ENCODE measurements at regions not wholly inside any gene's neighbourhood (a gene's known extent, or its start where the extent isn't known, plus 50 kb on each side); places are given as distances from the start of the nearest gene placed in this dataset.
"Not testable (repeated sequence)": the region's sequence is repeated elsewhere in the genome, so short reads cannot be mapped to it uniquely, and the experiment has no call there.

DNA sequence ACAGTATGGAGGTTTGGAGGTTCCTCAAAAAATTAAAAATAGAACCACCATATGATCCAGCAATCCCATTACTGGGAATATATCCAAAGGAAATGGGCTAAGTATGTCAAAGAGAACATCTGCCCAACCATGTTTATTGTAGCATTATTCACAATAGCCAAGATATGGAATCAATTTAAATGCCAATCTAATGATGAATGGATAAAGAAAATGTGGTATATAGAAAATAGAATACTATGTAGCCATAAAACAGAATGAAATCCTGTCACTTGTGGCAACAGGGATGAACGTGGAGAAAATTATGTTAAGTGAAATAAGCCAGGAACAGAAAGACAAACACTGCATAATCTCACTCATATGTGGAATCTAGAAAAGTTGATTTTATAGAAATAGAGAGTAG, 201.7 kb upstream of the AJAP1 start:
- no peak for DNase-seq

DNA sequence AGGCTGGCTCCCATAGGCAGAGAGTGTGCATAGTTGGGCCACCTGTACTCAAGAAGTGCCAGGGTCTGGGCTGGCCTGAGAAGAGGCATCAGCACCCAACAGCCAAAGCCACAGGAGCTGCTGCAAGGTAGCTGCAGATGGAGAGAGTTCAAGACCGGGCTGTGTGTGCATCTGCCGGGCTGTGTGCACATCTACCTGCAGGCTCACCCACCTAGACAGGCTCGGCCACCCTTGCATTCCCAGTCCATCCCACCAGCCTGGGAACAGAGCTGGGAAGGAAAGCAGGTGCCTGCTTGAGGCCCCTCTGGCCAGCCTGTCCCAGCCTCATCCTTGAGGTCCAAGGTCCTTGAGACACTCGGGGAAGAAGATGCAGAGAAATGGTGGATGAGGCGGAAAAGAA, 194.4 kb upstream of the AJAP1 start:
- no peak for DNase-seq

DNA sequence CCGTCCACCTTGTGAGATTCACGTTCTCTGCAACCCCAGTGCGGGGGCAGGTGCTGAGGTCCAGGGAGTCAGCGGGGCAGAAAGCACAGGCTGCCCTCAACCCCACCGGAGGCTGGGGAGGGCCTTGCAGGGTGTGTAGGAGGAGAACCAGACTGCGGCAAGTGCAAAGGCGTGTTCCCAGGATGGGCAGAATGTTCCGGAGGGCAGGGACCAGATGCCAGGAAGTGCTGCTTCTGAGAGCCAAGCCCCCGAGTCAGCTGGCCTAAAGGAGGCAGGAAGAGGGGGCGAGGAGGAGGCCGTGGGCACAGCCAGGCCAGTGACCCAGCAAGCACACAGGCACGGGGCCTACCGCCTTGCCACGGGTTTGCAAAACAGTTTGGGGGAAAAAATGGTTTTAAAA, 193.8 kb upstream of the AJAP1 start:
- no peak for DNase-seq

DNA sequence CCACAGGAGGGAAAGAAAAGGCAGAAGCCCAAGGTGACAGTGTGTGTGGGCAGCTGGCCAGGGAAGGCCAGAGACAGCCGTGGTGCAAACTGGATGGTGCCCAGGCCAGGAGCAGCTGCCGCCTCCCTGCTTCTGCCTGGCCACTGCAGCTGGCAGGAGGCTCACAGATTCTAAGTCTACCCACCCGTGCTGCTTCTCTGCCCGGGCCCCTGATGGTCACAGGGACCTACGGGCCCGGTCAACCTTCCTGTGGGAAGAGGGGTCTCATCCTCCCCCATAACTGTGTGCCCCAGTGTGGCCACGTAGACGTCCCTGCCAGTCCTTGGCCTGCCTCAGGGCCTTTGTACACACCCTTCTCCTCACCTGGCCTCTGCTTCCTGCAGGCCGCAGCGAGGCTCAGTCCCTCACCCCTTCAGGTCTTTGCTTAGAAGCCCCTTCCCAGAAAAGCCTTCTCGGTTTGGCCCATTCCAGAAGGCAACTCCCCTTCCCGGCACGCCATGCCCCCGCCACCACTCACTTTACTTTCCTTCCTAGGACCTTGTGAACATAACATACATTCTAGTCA, 192.6 kb upstream of the AJAP1 start:
- DNase-seq, result no peak

DNA sequence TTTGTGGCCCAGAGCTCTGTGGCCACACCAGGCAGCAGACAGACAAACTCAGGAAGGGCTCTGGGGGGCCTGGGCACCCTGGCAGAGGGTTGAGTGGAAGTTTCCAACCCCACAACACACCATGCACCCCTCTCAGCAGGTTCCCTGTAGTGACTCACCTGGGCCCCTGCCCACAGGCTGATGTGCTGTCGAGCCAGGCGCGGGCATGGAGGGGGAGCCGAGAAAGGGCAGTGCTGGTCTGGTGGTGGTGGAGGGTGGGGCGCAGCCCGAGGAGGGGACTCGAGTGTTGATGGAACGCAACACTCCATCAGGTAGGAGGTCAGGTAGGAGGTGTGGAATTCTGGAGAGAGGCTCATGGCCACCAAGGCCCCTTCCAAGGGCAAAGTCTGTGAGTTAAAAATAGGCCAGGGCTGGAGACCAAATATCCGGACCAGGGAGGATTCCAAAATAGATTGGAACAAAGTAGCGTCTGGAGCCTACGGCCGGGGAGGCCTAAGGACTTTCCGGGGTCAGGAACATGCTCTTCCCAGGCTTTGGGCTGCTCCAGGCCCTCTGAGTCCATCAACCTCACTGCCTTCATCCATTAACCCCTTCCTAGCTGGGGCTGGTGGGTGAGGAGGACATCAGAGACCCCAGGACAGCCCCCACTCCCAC, 191.5 kb upstream of the AJAP1 start:
- no peak for DNase-seq

DNA sequence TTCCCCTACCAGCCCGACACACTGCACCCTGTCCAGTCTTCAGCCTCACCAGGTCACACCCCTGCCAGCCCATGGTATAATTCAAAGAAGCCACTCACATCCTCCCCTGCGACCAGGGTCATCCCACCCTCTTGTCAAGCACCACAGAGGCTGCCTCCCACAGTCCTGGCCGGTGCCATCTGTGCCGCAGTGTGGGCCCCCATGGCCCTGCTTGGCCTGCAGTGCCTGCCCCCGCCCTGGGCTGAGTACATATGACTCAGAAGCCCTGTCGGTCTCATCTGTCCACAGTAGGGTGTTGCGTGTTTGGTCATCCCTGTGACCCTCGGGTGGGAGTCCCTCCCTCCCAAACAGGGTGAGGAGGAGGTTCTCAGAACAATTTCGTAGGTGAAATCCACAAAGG, 190.8 kb upstream of the AJAP1 start:
- DNase-seq, result no peak

DNA sequence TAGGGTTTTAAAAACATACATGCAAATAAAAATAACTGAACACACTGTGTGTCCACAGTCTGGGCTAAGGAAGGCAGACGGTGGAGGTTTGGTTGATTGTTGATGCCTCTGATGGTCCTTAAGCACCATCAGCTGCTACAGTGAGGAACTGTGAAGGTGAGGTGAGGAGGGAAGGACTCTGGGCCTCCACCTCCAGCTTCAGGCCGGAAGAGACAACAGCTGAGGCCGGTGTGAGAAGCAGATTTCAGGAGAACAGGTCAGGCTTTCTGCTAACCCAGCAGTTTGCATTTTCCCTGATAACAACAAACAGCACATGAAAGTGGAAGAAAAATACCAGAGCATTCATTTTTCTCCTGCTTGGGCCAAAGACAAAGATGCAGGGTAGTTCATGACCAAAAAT, 189.9 kb upstream of the AJAP1 start:
- no peak for DNase-seq

DNA sequence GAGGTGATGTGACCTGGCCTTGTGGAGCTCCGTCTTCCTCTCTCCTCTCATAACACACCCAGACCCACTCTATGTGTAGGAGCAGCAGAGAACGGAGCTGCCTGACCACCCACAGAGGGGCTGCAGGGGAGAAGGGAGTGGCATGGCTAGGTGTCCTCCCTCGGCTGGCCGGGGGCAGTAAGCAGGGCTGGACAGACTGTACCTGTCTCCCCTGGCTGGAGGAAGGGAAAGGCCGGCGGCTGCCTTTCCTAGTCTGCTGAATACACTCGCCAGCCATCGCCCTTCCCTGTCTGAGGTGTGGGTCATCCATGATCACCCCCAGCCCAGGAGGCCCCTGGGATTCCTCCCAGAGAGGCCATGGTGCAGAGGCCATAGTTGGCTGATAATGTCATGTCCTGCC, 187.2 kb upstream of the AJAP1 start:
- DNase-seq, result no peak

DNA sequence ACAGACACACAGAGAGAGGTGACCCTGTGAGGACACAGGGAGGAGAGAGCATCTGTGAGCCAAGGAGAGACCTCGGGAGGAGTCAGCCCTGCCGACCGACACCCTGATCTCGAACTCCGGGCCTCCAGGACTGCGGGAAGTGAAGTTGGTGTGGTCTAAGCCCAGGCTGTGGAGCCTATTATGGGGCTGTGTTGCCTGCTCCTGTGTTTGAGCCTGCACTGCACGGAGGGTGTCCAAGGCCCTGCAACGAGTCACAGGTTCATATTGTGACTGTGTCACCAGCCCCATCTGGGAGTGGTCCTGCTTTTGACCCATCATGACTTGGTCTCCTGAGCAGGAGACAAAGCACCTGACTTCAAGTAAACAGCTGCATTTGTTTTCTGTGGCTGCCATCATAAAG, 186.0 kb upstream of the AJAP1 start:
- no peak for DNase-seq

DNA sequence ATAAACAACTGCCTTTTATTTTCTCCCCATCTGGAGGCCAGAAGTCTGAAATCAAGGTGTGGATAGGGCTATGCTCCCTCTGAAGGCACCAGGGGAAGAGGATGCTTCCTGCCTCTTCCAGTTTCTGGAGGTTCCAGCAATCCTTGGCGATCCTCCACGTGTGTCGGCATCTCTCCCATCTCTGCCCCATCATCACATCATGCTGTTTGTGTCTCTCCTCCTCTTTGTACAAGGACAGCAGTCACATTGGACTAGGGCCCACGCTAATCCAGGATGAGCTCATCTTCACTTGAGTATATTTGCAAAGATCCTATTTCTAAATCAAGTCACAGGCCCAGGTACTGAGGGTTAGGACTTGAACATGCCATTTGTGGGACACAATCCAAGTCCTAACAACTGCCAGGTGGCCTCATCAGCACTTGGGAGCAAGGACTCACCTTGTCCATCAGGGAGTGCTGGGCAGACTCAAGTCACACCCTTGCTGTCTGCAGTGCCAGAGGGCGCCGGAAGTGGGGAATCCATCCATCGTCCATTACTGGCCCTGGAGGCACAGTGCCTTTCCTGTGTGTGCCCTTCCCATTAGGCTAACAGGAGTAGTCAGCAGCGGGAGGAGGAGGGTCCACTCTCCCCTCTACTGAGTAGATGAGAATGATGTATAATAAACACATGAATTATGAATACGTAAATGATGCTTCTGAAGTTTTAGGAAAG, 185.4 kb upstream of the AJAP1 start:
- DNase-seq, result no peak

DNA sequence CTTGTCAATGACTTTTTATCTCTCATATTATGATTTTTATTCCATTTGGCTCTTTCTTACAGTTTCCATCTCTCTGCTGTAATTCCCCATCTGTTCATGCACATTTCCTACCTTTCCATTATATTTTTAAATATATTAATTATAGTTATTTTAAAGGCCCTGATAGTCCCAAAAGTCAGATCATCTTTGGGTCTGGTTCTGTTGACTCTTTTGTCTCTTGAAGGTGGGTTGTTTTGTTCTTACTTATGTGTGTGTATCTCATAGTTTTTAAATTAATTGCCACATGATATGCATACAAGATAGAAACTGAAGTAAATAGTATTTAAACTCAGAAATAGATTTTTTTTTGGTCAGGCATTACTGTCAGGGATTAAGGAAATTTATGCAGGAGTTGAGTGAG, 178.0 kb upstream of the AJAP1 start:
- no peak for DNase-seq

DNA sequence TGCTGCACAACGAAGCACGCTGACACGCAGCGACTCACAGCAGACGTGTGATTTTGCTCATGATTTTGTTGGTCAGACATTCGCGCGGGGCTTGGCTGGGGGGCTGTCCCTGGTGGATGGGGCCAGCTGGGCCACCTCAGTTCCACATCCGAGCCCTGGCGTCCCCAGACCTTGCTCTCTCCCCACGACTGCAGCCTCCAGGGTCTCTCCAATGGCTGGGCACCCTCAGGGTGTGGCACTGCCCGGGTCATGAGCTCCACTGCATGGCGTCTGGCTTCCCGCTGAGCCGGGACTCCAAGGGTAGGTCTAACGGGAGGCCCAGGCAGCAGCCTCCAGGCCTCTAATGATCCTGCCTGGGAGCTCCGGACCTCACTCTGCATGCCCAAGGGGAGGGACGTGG, 173.0 kb upstream of the AJAP1 start:
- DNase-seq, result no peak

DNA sequence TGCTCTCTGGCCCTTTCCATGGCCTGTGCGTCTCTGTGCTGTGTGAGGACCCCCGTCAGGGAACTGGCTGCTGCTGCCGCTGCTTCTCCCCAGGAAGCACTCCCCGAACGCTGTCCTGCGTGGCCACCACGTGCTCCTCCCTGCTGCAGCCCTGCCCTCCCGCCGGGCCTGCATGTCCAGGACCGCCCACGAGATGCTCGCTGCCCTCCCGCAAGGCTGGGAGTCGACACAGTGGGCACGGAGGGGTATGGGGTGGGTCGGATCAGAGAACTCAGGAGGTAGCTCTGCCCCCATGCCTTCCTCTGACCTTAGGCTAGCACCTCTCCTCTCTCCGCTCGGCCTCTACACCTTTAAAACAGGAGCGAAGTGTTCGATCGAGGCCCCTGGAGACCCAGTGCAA, 171.9 kb upstream of the AJAP1 start:
- no peak for DNase-seq

DNA sequence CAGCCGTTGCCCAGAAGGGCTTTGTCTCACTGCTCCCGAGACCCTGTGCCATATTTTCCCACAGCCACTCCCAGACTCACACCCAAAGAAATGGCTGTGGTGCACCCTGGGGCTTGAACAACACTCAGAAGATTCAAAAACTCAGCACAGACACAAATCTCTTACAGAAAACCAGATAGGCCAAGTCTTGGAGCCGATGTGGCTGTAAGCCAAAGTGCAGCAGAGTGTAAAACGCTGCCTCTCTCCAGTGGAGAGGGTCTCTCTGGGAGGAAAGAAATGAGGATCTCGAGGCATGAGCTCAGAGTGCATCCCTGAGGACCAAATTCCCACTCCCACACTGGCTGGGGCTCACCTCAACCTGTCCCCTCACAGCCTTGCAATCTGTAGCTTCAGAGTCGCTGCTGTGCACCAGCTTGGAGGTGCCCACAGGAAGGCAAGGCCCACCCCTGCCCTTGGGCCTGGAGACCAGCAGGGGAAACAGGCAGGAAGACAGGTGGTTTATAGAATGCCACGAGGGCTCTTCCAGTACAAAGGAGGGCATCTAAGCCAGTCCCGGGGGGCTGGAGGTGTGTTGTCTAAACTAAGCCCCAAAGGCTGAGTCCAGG, 171.3 kb upstream of the AJAP1 start:
- no peak for DNase-seq

DNA sequence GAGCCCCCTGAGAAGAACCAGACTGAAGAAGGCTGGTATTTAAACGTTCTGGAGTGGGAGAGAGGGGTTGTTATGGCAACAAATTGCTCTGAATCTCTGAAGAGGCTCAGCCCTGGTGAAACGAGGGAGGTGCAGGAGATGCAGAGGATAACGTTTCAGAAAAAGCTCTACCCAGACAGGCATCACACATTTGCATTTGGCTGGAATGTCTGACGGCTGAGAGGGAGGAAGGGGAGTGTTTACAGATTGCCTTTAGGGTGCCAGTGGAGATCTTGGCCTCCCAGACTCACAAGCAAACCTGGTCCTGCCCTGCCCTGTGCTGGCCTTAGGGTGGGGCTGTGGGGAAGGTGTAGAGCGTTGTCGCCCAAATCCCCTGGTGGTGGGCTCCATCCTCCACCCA, 169.0 kb upstream of the AJAP1 start:
- DNase-seq, result no peak

DNA sequence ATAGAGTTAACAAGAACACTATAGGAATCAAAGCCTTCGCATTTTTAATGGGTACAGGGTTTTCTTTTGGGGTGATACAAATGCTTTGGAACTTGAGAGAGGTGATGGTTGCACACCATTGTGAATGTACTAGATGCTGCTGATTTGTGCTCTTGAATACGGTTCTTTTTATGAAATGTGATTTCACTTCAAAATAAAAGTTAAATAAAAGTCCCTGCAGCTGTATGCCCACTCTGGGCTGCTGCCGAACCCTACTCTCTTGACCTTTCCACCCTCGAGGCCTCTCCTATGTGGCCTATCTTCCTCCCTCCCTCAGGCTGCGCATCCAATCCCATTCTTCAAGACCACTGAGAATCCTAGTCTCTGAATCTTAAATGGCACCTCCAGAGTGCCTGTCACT, 168.5 kb upstream of the AJAP1 start:
- no peak for DNase-seq

DNA sequence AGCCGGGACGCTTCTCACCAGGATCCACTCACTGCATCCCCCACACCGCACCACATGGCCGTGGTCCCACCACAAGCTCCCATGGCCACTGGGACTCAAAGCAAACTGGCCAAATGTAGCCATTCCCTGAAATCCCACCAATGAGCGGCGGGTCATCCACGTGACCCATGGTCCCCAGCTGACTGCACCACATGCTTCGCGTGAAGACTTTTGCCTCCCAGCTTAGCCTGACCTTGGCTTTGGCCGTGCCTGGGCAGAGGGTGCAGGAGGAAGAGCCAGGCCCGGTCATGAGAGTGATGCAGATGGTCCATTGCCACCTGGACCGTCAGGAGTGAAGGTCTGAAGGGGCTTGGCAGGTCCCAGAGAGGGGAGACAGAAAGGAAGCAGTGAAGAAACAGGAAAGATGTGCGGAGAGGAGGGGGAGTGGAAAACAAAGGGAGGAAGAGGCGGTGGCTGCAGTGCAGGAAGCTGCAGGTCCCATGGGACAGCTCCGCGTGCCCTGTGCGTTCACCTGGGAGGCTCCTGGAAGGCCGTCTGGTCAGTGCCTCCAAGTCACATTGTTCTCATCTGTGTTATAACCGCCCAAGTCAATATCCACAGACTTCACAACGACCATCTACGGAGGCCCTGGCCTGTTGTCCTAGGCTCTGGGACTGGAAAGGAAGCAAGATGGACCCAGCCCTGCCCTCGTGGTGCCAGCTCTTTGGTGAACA, 167.8 kb upstream of the AJAP1 start:
- no peak for DNase-seq

DNA sequence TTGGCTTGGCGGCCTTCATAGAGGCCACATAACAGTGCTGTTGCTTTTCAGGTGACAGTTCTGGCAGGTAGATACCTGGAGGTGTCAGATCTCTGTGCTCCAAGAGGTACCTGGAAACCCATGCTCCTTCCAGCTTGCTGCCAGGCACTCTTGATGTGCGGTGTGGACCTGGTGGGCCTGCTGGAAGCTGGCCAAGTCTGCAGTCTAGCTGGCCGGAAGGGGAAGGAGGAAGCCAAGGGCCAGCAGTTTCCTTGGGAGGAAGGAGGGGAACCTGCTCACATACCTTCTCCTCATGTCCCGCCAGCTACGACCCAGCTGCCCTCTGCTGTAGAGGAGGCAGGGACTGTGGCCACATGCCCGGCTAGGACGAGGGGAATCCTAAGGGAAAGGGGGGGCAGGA, 166.4 kb upstream of the AJAP1 start:
- DNase-seq, result no peak

DNA sequence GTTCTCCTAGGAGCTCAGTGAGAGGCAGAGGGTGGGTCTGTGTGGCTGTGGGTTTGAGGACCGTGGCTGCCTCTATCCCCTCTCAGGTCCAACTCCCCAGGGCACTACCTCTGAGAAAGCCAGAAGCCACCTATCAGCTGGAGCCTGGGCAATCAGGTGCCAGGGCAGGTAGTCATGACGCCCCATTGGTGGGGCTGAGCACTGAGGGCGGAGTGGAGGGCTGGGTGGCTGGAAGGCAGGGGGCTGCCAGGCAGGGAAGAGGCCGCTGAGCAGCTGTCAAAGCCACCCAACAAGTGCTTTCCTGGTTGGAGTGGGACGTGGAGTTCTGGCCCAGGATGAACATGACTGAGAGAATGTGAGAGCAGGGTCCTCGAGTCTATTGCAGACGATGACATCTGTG, 164.9 kb upstream of the AJAP1 start:
- DNase-seq, result no peak

DNA sequence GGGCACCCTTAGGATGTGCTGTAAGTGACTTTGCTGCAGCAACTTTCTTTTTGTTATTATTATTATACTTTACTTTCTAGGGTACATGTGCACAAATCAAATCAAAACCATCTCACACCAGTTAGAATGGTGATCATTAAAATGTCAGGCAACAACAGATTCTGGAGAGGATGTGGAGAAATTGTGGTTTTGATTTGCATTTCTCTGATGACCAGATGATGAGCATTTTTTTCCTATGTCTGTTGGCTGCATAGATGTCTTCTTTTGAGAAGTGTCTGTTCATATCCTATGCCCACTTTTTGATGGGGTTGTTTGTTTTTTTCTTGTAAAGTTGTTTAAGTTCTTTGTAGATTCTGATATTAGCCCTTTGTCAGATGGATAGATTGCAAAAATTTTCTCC, 164.4 kb upstream of the AJAP1 start:
- DNase-seq, result not testable (repeated sequence)

DNA sequence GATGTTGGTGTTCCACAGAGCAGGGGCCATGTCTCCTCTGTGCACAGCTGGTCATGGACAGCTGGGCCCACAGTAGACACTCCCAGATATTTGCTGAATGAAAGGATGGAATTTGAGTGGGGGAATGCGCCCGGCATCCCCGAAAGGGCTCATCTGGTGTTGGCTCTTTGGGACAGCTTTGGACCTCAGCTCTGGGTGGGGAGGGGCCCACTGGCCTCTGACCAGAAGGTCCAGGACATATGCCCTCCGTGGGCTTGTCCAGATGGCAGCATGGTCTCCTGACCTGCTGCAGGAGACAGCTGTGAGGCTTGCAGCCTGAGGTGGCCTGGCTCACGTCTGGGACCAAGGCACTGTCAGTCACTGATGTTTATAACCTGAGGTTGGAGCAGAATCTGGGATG, 160.4 kb upstream of the AJAP1 start:
- DNase-seq, result no peak

DNA sequence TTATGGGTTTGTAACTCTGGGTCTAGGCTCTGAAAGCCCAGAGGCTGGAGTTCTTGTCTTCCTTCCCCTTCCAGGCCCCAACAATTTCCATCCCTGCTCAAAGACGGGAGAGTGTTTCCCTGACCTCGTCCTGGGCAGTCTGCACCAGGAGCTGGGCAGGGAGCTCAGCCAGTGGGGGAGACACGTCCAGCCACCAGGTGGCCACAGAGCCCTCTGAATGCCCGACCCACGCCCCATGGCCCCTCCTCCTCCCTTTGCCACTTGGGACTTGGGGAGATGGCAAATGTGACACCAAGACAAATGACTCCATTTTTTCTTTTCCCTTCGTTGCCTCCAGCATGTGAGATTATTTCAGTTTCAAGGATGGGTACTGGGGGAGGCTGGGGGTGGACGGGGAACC, 159.9 kb upstream of the AJAP1 start:
- no peak for DNase-seq

DNA sequence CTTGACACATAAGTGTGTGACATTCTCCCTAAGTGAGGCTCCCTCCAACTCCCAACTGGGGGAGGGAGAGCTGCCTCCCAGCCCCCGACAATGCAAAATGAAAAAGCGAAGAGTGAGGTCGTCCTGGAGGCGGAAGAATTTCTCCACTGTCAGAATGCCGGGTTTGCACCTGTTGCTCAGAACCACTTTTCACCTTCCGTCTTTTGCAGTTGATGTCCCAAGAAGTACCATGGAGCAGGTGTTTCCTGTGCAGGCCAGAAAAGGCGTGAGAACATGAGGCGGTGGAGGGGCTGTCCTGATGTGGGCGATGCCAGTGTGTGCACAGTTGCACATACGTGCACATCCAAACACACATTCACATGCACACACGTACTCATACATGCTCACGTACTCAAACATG, 158.6 kb upstream of the AJAP1 start:
- DNase-seq, result no peak

Measured in hindlimb muscle (tissue), 1 donor.